GM10248 (cell line): ENCODE measurements at regions not wholly inside any gene's neighbourhood (a gene's known extent, or its start where the extent isn't known, plus 50 kb on each side); places are given as distances from the start of the nearest gene placed in this dataset.

ENCODE experiments used
- CTCF ChIA-PET: fragments of 300-600 bp; sonication (Branson Sonifier 250); formaldehyde crosslinking; extraction: SDS; loops from one replicate; lab custom pipeline; 2021; ENCODE audit warnings: antibody characterized with exemption; lab: Yijun Ruan, JAX
- POLR2A ChIA-PET: fragments of 350-650 bp; sonication (Branson Sonifier 250); formaldehyde crosslinking; extraction: SDS; loops from one replicate; lab custom pipeline; 2020; ENCODE audit warnings: antibody characterized with exemption; lab: Yijun Ruan, JAX
- DNase-seq: peaks from one replicate; pipeline ENCODE4 v3.0.0; 2012; ENCODE audit errors: extremely low spot score
- CTCF ChIP-seq: IDR thresholded peaks from 2 replicates; pipeline ENCODE4 v1.5.1; 2012; ENCODE audit warnings: mild to moderate bottlenecking, low read depth; ENCODE audit errors: extremely low read depth, missing control alignments, control extremely low read depth

- no peak for TF ChIP-seq CTCF
- ChIA-PET POLR2A (no interaction called here), CTCF (no interaction called here)
- no peak for DNase-seq
Observed at GRCh38 chr3:106078635-106079034, 209.8 kb upstream of the CBLB start.

- ChIA-PET CTCF (no interaction called here), POLR2A (no interaction called here)
- no peak for DNase-seq
- TF ChIP-seq CTCF, result no peak
Observed at GRCh38 chr3:106082616-106083015, 213.8 kb upstream of the CBLB start.

DNA sequence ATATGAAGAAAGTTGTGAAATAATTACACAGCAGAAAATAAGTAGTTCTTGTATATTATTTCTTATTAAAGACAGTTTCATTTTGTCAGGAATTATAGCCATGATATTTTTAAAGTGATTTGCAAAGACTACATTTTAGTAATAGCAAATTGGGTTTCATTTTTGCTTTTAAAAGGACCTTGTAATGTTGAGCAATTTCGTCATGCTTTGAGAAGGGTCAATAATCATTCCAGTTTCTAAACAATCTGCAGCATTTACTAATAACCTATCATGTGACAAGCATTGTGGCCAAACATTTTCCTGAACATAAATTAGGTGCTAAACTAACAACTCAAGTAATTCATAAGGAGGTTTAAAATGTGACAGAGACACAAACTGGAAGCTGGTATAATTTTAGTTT is 214.4 kb upstream of the CBLB start:
- no peak for TF ChIP-seq CTCF
- ChIA-PET POLR2A (no interaction called here), CTCF (no interaction called here)
- no peak for DNase-seq

DNA sequence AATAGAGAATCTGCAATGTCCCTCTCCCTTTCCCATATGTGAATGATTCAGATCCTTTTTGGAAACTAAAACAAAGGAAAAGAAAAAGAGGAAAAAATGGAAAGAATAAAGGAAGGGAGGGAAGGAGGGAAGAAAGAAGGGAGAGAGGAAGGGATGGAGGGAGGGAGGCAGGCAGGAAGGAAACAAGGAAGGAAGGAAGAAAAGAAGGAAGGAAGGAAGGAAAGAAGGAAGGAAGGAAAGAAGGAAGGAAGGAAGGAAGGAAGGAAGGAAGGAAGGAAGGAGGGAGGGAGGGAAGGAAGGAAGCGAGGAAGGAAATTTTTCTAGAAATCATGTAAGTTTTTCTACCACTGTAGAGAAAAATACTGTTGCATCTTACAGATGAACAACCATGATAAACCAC is 215.0 kb upstream of the CBLB start:
- ChIA-PET CTCF (no interaction called here), POLR2A (no interaction called here)
- no peak for DNase-seq
- TF ChIP-seq CTCF, result no peak

- TF ChIP-seq CTCF, result no peak
- no peak for DNase-seq
- POLR2A ChIA-PET, result no interaction called here
- CTCF ChIA-PET, result interaction anchor here (1.0 kb wide), 1 partner anchor 57 kb away, joined by 3 read pairs; no protein-coding TSS in a partner anchor
Observed at GRCh38 chr3:106086038-106086437, 217.2 kb upstream of the CBLB start.

- ChIA-PET CTCF (no interaction called here), POLR2A (no interaction called here)
- TF ChIP-seq CTCF, result no peak
- no peak for DNase-seq
Observed at GRCh38 chr3:106086636-106087035, 217.8 kb upstream of the CBLB start.

DNA sequence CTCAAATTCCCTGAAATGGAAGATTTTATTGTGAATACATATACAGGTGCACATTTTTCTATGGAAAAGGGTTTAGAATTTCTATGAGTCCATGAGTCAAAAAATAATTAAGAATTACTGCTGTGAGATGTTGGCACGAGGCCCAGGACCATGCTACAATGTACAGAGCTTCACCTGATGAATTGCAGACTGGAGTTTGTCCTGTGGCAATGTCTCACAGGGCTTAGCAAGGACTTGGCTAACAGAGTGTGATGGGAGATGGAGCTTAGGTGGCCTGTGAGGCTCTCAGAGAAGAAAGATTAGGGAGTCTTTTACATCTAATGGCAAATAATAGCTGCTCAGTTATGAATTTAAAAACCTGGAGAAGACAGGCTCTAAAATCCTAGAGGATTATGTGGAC is 219.5 kb upstream of the CBLB start:
- DNase-seq, result no peak
- no peak for TF ChIP-seq CTCF
- ChIA-PET POLR2A (no interaction called here), CTCF (no interaction called here)
